NCI-H2081 treated with DMSO at 0.1 percent for 48 hours (cell line): ENCODE measurements at regions not wholly inside any gene's neighbourhood (a gene's known extent, or its start where the extent isn't known, plus 50 kb on each side); places are given as distances from the start of the nearest gene placed in this dataset.
A peak's percentile ranks its signal among the peaks of the same experiment; 100 is the strongest.

Source experiments
- DNase-seq: peaks from one replicate; lab custom pipeline; 2025; lab: John Stamatoyannopoulos, UW

GRCh38 chr7:7051206-7051877, 131.0 kb upstream of the C1GALT1 start:
- no peak for DNase-seq

GRCh38 chr7:7054252-7054830, 128.0 kb upstream of the C1GALT1 start:
- DNase-seq: no peak

- no peak for DNase-seq
Measured at GRCh38 chr7:7060828-7061599, 121.3 kb upstream of the C1GALT1 start.

GRCh38 chr7:7077945-7078344, 104.4 kb upstream of the C1GALT1 start:
- DNase-seq: no peak

- no peak for DNase-seq
Measured at GRCh38 chr7:7080802-7081201, 101.5 kb upstream of the C1GALT1 start.

- DNase-seq: no peak
Measured at GRCh38 chr7:7090460-7090859, 91.9 kb upstream of the C1GALT1 start.

- DNase-seq: no peak
Measured at GRCh38 chr7:7098280-7098818, 84.0 kb upstream of the C1GALT1 start.

- no peak for DNase-seq
Measured at GRCh38 chr7:7099584-7100014, 82.7 kb upstream of the C1GALT1 start.

- no peak for DNase-seq
Measured at GRCh38 chr7:7100432-7100849, 81.9 kb upstream of the C1GALT1 start.

- no peak for DNase-seq
Measured at GRCh38 chr7:7102906-7103305, 79.4 kb upstream of the C1GALT1 start.

- DNase-seq: peak; percentile 66
Measured at GRCh38 chr7:7103343-7104313, 78.7 kb upstream of the C1GALT1 start.

- no peak for DNase-seq
Measured at GRCh38 chr7:7104314-7104698, 78.0 kb upstream of the C1GALT1 start.

- DNase-seq: no peak
Measured at GRCh38 chr7:7104971-7105370, 77.4 kb upstream of the C1GALT1 start.

- no peak for DNase-seq
Measured at GRCh38 chr7:7105800-7106582, 76.4 kb upstream of the C1GALT1 start.

GRCh38 chr7:7108931-7109330, 73.4 kb upstream of the C1GALT1 start:
- no peak for DNase-seq

- DNase-seq: no peak
Measured at GRCh38 chr7:7109934-7110333, 72.4 kb upstream of the C1GALT1 start.

GRCh38 chr7:7110706-7111105, 71.6 kb upstream of the C1GALT1 start:
- no peak for DNase-seq

GRCh38 chr7:7112868-7113267, 69.5 kb upstream of the C1GALT1 start:
- DNase-seq: no peak

- peak; percentile 90 for DNase-seq
Measured at GRCh38 chr7:7114575-7115291, 67.6 kb upstream of the C1GALT1 start.

- no peak for DNase-seq
Measured at GRCh38 chr7:7117935-7118586, 64.3 kb upstream of the C1GALT1 start.
